GM12874 (cell line): ENCODE measurements at regions not wholly inside any gene's neighbourhood (a gene's known extent, or its start where the extent isn't known, plus 50 kb on each side); places are given as distances from the start of the nearest gene placed in this dataset.

Experiments used
- CTCF ChIP-seq: IDR thresholded peaks from 2 replicates; pipeline ENCODE4 v1.5.1; 2011; ENCODE audit warnings: low read depth, mild to moderate bottlenecking, control low read depth, low read length, moderate library complexity; ENCODE audit not compliant: insufficient read depth

- no peak for TF ChIP-seq CTCF
These were observed 649.2 kb downstream of the ZPLD1 start for GRCh38 chr3:103083848-103084631.

- no peak for TF ChIP-seq CTCF
These were observed 650.6 kb downstream of the ZPLD1 start for GRCh38 chr3:103085465-103085864.

GRCh38 chr3:103089758-103090157 is 654.9 kb downstream of the ZPLD1 start:
- TF ChIP-seq CTCF = no peak

GRCh38 chr3:103105206-103105605 is 670.4 kb downstream of the ZPLD1 start:
- no peak for TF ChIP-seq CTCF

- TF ChIP-seq CTCF = no peak
These were observed 677.5 kb downstream of the ZPLD1 start for GRCh38 chr3:103112273-103112672.

- TF ChIP-seq CTCF = no peak
These were observed 691.3 kb downstream of the ZPLD1 start for GRCh38 chr3:103126115-103126514.

- no peak for TF ChIP-seq CTCF
These were observed 692.3 kb downstream of the ZPLD1 start for GRCh38 chr3:103127098-103127630.
